GM23338 (cell line): ENCODE measurements at regions not wholly inside any gene's neighbourhood (a gene's known extent, or its start where the extent isn't known, plus 50 kb on each side); places are given as distances from the start of the nearest gene placed in this dataset.

Source experiments
- ATAC-seq: fragments of 200-7000 bp; cut with Tn5 transposase; 3 replicates; pipeline ENCODE4 v1.9.1; 2020
- DNase-seq: peaks from one replicate; pipeline ENCODE4 v3.0.0-alpha.2; 2015; ENCODE audit warnings: low spot score
- H2AFZ ChIP-seq: fragments of 200-600 bp; sonication (generic); 2 replicates; pipeline ENCODE4 v1.8.0; 2016; ENCODE audit warnings: antibody characterized with exemption, mild to moderate bottlenecking, moderate library complexity
- H3F3A ChIP-seq: fragments of 200-600 bp; sonication (generic); replicated peaks from 2 replicates; pipeline ENCODE4 v1.8.0; 2017; ENCODE audit warnings: antibody characterized with exemption, mixed run types, low read depth
- H3K27ac ChIP-seq: fragments of 200-600 bp; sonication (generic); 2 replicates; pipeline ENCODE4 v1.6.1; 2016; ENCODE audit warnings: low read depth
- H3K27me3 ChIP-seq: fragments of 200-600 bp; sonication (generic); 2 replicates; pipeline ENCODE4 v1.8.0; 2016; ENCODE audit warnings: mild to moderate bottlenecking, mixed run types, moderate library complexity; ENCODE audit not compliant: insufficient read depth
- H3K36me3 ChIP-seq: fragments of 200-600 bp; sonication (generic); 2 replicates; pipeline ENCODE4 v1.8.0; 2016; ENCODE audit warnings: mild to moderate bottlenecking; ENCODE audit not compliant: insufficient read depth
- H3K4me1 ChIP-seq: fragments of 200-600 bp; sonication (generic); 2 replicates; pipeline ENCODE4 v1.8.0; 2016; ENCODE audit warnings: mild to moderate bottlenecking, moderate library complexity; ENCODE audit not compliant: insufficient read depth
- H3K4me2 ChIP-seq: fragments of 200-600 bp; sonication (generic); 2 replicates; pipeline ENCODE4 v1.7.1; 2017; ENCODE audit warnings: mixed run types
- H3K4me3 ChIP-seq: fragments of 200-600 bp; sonication (generic); 2 replicates; pipeline ENCODE4 v1.6.1; 2016; ENCODE audit warnings: mixed run types
- H3K79me2 ChIP-seq: fragments of 200-600 bp; sonication (generic); replicated peaks from 2 replicates; pipeline ENCODE4 v1.8.0; 2017; ENCODE audit warnings: mild to moderate bottlenecking; ENCODE audit not compliant: insufficient read depth
- H3K9me2 ChIP-seq: fragments of 200-600 bp; sonication (generic); 2 replicates; pipeline ENCODE4 v1.8.0; 2017; ENCODE audit not compliant: insufficient read depth
- H4K20me1 ChIP-seq: fragments of 200-600 bp; sonication (generic); replicated peaks from 2 replicates; pipeline ENCODE4 v1.8.0; 2017; ENCODE audit warnings: mild to moderate bottlenecking; ENCODE audit not compliant: insufficient read depth
- H3K27ac Mint-ChIP-seq: 2 replicates; pipeline ENCODE4 v1.8.0; 2020; ENCODE audit warnings: inconsistent platforms, mild to moderate bottlenecking, moderate library complexity, mixed read lengths
- H3K27me3 Mint-ChIP-seq: 3 replicates; pipeline ENCODE4 v1.8.0; 2022; ENCODE audit warnings: low read depth, mild to moderate bottlenecking, moderate library complexity, mixed read lengths, inconsistent platforms; ENCODE audit not compliant: insufficient read depth, poor library complexity
- H3K36me3 Mint-ChIP-seq: 3 replicates; pipeline ENCODE4 v1.8.0; 2021; ENCODE audit warnings: low read depth, mild to moderate bottlenecking, inconsistent platforms, moderate library complexity, mixed read lengths
- H3K4me1 Mint-ChIP-seq: 3 replicates; pipeline ENCODE4 v1.8.0; 2020; ENCODE audit warnings: mild to moderate bottlenecking, inconsistent platforms, mixed read lengths
- H3K4me3 Mint-ChIP-seq: 3 replicates; pipeline ENCODE4 v1.8.0; 2021; ENCODE audit warnings: moderate library complexity, mild to moderate bottlenecking, inconsistent platforms, mixed read lengths
- H3K9me3 Mint-ChIP-seq: 3 replicates; pipeline ENCODE4 v1.8.0; 2020; ENCODE audit warnings: moderate library complexity, mild to moderate bottlenecking, inconsistent platforms, mixed read lengths
- CREB1 ChIP-seq: fragments of 250-450 bp; sonication (Bioruptor Pico); IDR thresholded peaks from 2 replicates; pipeline ENCODE4 v1.5.0; 2020; ENCODE audit warnings: low read depth, mild to moderate bottlenecking, moderate library complexity
- CTCF ChIP-seq, 2 experiments: fragments of 200-600 bp in 1 of 2; sonication (generic) in 1 of 2; conservative IDR thresholded peaks; 2 replicates each; pipeline versions ENCODE4 v1.5.1 to v1.6.1; 2016 to 2017; ENCODE audit warnings: antibody characterized with exemption in 2 of 2, low read depth in 2 of 2, mild to moderate bottlenecking in 2 of 2, moderate library complexity in 1 of 2
- ETS1 ChIP-seq: IDR thresholded peaks from 2 replicates; pipeline ENCODE4 v1.6.1; 2016; ENCODE audit warnings: antibody characterized with exemption
- EZH2 ChIP-seq: fragments of 200-600 bp; sonication (generic); IDR thresholded peaks from one replicate; pipeline ENCODE4 v1.8.0; 2017; ENCODE audit warnings: antibody characterized with exemption, mild to moderate bottlenecking, low read depth; ENCODE audit not compliant: unreplicated experiment
- EZH2phosphoT487 ChIP-seq: fragments of 200-600 bp; sonication (generic); IDR thresholded peaks from one replicate; pipeline ENCODE4 v1.8.1; 2018; ENCODE audit warnings: antibody characterized with exemption; ENCODE audit not compliant: unreplicated experiment
- JUNB ChIP-seq: IDR thresholded peaks from one replicate; pipeline ENCODE4 v1.6.1; 2016; ENCODE audit warnings: antibody characterized with exemption; ENCODE audit not compliant: unreplicated experiment
- NANOG ChIP-seq: IDR thresholded peaks from 2 replicates; pipeline ENCODE4 v1.6.1; 2016; ENCODE audit warnings: antibody characterized with exemption, borderline replicate concordance
- POLR2AphosphoS5 ChIP-seq: IDR thresholded peaks from 2 replicates; pipeline ENCODE4 v1.6.1; 2016; ENCODE audit warnings: antibody characterized with exemption, low read depth
- REST ChIP-seq: IDR thresholded peaks from one replicate; pipeline ENCODE4 v1.6.1; 2018; ENCODE audit warnings: antibody characterized with exemption; ENCODE audit not compliant: unreplicated experiment
- STAT1 ChIP-seq: IDR thresholded peaks from one replicate; pipeline ENCODE4 v1.6.1; 2016; ENCODE audit warnings: antibody characterized with exemption; ENCODE audit not compliant: unreplicated experiment
- ZNF114 ChIP-seq: fragments of 250-450 bp; sonication (Bioruptor Pico); IDR thresholded peaks from 2 replicates; pipeline ENCODE4 v1.5.0; 2020; ENCODE audit warnings: mild to moderate bottlenecking, moderate library complexity
- ZNF331 ChIP-seq: fragments of 250-450 bp; sonication (Bioruptor Pico); IDR thresholded peaks from 2 replicates; pipeline ENCODE4 v1.5.0; 2020; ENCODE audit warnings: low read depth, mild to moderate bottlenecking, moderate library complexity
- ZNF462 ChIP-seq: fragments of 250-450 bp; sonication (Bioruptor Pico); IDR thresholded peaks from 2 replicates; pipeline ENCODE4 v1.5.0; 2020; ENCODE audit warnings: mild to moderate bottlenecking, moderate library complexity

GRCh38 chr4:124504431-124504830, 208.1 kb downstream of the ANKRD50 start:
- H3K4me2 ChIP-seq, result no peak overlapping the region
- no peaks in the 10 kb centered on the region for H3K4me1 ChIP-seq
- Mint-ChIP-seq H3K36me3 (no peaks in the 10 kb centered on the region), H3K27ac (no peak overlapping the region), H3K27me3 (no peaks in the 10 kb centered on the region), H3K4me3 (no peak overlapping the region), H3K9me3 (no peaks in the 10 kb centered on the region), H3K4me1 (peaks cover 5% of the 10 kb centered on the region; the same call in 2 of the 3 replicates)
- H3F3A ChIP-seq, result no peaks in the 10 kb centered on the region
- H4K20me1 ChIP-seq, result no peaks in the 10 kb centered on the region
- DNase-seq (no peak), ATAC-seq (no peak)
- H3K36me3 ChIP-seq, result no peaks in the 10 kb centered on the region
- no peak overlapping the region for H3K27ac ChIP-seq
- H3K27me3 ChIP-seq, result no peaks in the 10 kb centered on the region
- no peaks in the 10 kb centered on the region for H3K9me2 ChIP-seq
- H2AFZ ChIP-seq, result no peak overlapping the region
- no peak overlapping the region for H3K4me3 ChIP-seq
- no peaks in the 10 kb centered on the region for H3K79me2 ChIP-seq
- no peak for TF ChIP-seq ZNF114 (CRISPR knock-in tag)
- no peak for TF ChIP-seq STAT1
- no peak for TF ChIP-seq JUNB
- no peak for TF ChIP-seq POLR2AphosphoS5
- TF ChIP-seq ZNF462 (CRISPR knock-in tag), result no peak
- no peak for TF ChIP-seq REST
- no peak for TF ChIP-seq EZH2
- no peak for TF ChIP-seq EZH2phosphoT487
- no peak for TF ChIP-seq NANOG
- TF ChIP-seq CTCF (conservative IDR thresholded peaks at IDR 0.05; ENCODE audit: low read depth in 2 of 2), result no peak
- TF ChIP-seq ETS1, result no peak
- TF ChIP-seq ZNF331 (CRISPR knock-in tag), result no peak
- no peak for TF ChIP-seq CREB1 (CRISPR knock-in tag)
